HG03159 (cell line): ENCODE measurements at regions not wholly inside any gene's neighbourhood (a gene's known extent, or its start where the extent isn't known, plus 50 kb on each side); places are given as distances from the start of the nearest gene placed in this dataset.
"Not testable (repeated sequence)": the region's sequence is repeated elsewhere in the genome, so short reads cannot be mapped to it uniquely, and the experiment has no call there.

ENCODE experiments used
- ATAC-seq: cut with Tn5 transposase; IDR thresholded peaks from one replicate; pipeline ENCODE4 v1.9.1; 2021; ENCODE audit warnings: mild to moderate bottlenecking, moderate library complexity; ENCODE audit not compliant: unreplicated experiment

GRCh38 chr2:595831-596592 is 81.2 kb downstream of the TMEM18 start:
- no peak for ATAC-seq

- no peak for ATAC-seq
Measured at GRCh38 chr2:595141-595815, 81.9 kb downstream of the TMEM18 start.

DNA sequence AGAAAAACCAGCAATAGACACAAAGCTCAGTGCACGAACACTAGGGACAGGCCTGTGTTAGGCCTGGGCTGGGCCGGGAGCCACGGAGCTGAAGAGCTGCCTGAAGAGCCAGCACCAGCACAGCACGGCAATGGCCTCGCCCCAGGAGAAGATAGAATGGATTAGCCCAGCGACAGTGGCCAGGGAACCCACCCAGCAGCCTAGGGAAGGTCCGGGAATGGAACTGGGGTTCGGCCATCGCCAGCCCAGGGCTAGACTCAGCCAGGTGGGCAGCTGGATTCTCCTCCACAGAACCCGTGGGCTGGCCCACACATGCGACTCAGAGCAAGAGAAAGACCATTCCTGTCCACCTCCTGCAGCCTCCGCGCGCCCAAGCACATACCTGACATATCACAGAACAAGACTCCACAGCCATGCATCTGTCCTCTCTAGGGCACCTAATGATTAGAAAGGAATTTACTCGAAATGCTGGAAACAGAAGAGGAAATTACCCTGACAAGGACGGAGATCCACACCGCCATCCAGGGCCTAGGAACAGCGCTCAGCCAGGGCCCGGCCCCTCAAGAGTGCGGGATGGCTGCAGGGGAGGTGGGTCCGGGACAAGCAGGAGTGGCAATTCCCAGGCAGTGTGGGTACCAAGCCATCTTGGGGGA is 82.8 kb downstream of the TMEM18 start:
- no peak for ATAC-seq

GRCh38 chr2:593356-594026 is 83.7 kb downstream of the TMEM18 start:
- ATAC-seq, result no peak

- ATAC-seq, result no peak
Measured at GRCh38 chr2:592737-593136, 84.5 kb downstream of the TMEM18 start.

DNA sequence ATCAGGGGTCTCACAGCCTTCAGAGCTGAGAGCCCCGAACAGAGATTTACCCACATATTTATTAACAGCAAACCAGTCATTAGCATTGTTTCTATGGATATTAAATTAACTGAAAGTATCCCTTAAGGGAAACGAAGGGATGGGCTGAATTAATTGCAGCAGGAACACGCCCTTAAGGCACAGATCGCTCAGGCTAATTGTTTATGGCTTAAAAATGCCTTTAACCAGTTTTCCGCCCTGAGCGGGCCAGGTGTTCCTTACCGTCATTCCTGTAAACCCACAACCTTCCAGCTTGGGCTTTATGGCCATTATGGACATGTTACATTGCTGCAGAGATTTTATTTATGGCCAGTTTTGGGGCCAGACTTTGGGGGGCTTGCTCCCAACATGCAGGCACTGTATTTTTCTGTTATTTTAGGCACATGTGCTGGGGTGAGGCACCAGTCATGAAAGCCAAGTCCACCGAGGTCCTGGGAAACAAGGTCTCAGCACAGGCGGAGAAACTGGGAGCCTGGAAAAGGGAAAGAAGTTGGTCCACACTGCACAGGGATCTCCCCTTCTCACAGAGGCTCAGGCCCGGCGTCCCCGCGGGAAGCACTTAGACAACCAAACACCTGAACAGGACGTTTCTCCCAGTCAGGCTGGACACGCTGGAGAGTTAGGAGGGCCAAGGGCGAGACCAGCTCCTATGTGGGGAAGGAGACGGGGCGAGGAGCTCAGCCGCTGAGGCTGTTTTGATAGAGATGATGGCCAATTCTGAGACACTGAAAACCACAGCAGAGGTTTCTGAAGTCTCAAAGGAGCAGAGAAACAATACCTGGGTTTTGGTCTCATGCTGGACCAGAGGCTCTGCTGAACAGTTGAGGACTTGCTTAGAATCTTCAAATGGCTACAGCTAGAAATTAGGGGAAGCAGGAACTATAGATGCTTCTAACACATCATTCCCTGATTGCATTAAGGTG is 86.7 kb downstream of the TMEM18 start:
- ATAC-seq, result no peak

GRCh38 chr2:589281-590130 is 87.7 kb downstream of the TMEM18 start:
- no peak for ATAC-seq

DNA sequence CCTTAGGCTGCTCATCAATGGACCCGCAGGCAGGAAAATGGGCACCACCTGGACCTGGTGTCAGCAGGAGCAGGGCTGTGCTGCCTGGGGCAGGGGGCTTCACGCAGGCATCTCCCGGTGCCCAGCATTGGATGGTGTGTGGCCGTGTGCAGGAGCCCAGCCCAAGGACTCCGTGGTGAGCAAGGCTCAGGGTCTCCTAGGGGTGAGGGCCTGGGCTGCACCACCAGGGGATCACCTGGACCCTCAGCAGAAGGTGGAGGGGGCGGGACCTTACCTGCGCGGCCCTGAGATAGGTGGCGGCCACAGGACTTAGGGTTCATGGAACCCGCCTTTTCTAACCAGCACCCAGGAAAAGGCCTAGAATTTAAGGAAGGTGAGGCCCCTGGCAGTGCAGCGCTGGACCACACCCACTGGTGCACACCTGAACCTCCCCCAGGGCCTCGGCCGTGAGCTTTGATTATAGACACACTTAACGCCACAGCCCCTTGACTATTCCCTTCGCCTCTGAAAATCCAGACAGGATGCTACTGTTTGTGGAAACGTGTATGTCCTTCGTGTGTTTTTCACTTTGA is 89.0 kb downstream of the TMEM18 start:
- no peak for ATAC-seq

DNA sequence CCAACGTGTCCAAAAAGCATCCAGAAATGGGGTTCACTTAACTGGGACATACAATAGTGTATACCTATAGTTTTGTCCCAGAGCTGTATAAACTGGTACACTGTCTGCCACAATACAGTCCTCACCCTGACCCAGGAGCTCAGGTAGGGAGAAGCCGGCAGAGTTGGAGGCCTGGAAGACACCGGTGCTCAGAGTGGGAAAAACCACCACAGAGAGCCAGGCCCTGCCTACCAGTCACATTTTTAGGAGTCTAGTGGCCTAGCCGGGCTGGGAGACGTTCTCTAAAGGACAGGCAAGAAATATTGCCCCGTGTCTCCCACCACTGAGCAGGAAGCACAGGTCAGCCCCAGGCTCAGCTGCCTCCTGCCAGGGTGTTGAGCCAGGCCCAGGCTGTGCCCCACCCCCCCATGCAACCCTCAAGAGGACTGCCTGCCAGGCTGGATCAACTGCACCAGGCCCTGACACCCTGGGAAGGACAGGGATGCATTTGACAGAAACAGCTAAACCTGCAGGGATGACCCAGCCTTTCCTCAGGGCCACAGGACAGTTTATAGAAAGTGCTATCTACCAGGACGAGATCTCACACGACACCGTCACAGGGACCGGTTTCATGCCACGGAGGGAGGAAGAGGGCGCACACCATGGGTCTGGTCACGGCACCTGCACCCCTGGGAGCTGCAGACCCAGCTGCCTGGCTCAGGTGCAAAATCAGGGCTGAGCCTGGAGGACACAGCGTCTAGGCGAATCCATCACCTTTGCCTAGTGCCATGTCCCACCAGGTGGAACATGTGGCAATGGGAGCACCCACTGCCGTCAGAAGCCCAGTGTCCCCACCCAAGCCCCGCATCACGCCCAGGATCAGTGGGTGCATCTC is 89.9 kb downstream of the TMEM18 start:
- no peak for ATAC-seq

DNA sequence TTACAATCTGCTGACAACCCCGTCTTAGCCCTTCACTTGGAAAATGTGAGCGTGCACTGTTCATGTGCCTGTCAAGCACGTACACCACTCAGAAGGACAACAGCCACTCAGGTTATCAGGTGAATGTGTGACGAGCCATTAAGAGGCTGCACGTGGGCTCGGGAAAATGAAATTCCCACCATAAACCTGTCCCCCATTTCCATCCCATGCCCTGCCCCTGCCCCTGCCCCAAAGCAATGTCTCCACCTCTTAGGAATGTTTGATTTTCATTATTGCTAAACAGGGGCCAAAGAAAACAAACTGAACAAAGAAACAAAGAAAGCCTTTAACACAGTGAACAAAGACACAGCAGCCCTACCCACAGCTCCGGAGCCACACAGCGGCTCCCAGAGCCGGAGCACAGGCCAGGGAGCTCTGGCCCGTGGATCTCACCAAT is 90.5 kb downstream of the TMEM18 start:
- ATAC-seq, result no peak

- ATAC-seq, result peak; percentile 96
Measured at GRCh38 chr2:584863-585823, 92.1 kb downstream of the TMEM18 start.

DNA sequence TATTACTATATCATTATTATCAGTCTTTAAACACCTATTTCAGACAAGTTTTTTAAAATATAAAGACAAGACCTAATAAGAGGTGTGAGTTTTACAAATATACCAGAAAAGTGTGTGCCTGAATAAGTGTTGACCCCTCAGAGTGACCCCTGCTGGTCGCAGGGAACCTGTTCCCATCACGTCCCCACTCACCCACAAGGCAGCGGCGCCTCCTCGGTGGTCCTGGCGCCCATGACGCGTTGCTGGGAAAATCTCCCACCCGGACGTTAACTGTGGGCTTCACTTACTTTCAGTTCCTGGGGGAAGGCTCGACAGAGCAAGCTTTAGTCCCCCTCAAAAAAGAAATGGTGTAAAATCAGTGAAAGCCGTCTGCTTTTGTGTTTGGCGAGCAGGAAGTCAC is 93.5 kb downstream of the TMEM18 start:
- no peak for ATAC-seq

GRCh38 chr2:582792-583528 is 94.2 kb downstream of the TMEM18 start:
- ATAC-seq, result no peak

DNA sequence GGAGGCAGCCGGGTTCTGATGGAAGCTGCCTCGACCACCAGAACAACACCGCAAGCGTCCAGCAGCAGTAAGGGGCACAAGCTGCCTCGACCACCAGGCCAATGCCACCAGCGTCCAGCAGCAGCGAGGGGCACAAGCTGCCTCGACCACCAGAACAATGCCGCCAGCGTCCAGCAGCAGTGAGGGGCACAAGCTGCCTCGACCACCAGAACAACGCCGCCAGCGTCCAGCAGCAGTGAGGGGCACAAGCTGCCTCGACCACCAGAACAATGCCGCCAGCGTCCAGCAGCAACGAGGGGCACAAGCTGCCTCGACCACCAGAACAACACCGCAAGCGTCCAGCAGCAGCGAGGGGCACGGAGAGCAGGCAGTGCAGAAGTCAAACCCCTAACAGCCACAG is 94.9 kb downstream of the TMEM18 start:
- not testable (repeated sequence) for ATAC-seq

- ATAC-seq, result no peak
Measured at GRCh38 chr2:579961-580360, 97.2 kb downstream of the TMEM18 start.

GRCh38 chr2:579351-579886 is 97.8 kb downstream of the TMEM18 start:
- ATAC-seq, result no peak
